Parathyroid adenoma (tissue), 2 donors: ENCODE measurements at regions not wholly inside any gene's neighbourhood (a gene's known extent, or its start where the extent isn't known, plus 50 kb on each side); places are given as distances from the start of the nearest gene placed in this dataset.
"Not testable (repeated sequence)": the region's sequence is repeated elsewhere in the genome, so short reads cannot be mapped to it uniquely, and the experiment has no call there.

ENCODE experiments used
- H2AFZ ChIP-seq: fragments of 300-600 bp; sonication (generic); one replicate; pipeline ENCODE4 v1.7.0; 2017; ENCODE audit warnings: antibody characterized with exemption, mild to moderate bottlenecking
- H3K27ac ChIP-seq: fragments of 300-600 bp; sonication (generic); one replicate; pipeline ENCODE4 v1.7.0; 2017
- H3K27me3 ChIP-seq: fragments of 300-600 bp; sonication (generic); one replicate; pipeline ENCODE4 v1.7.0; 2017; ENCODE audit warnings: low read length; ENCODE audit not compliant: control insufficient read depth, insufficient read depth
- H3K36me3 ChIP-seq: fragments of 300-600 bp; sonication (generic); one replicate; pipeline ENCODE4 v1.7.0; 2017; ENCODE audit warnings: low read length; ENCODE audit not compliant: control insufficient read depth, insufficient read depth
- H3K4me1 ChIP-seq: fragments of 300-600 bp; sonication (generic); one replicate; pipeline ENCODE4 v1.7.0; 2017; ENCODE audit warnings: control low read depth
- H3K4me2 ChIP-seq: fragments of 300-600 bp; sonication (generic); one replicate; pipeline ENCODE4 v1.7.0; 2017; ENCODE audit warnings: low read length
- H3K4me3 ChIP-seq: fragments of 300-600 bp; sonication (generic); one replicate; pipeline ENCODE4 v1.7.0; 2017; ENCODE audit warnings: low read depth, low read length
- H3K79me2 ChIP-seq: fragments of 300-600 bp; sonication (generic); one replicate; pipeline ENCODE4 v1.7.0; 2017; ENCODE audit warnings: control low read depth
- H3K9ac ChIP-seq: fragments of 300-600 bp; sonication (generic); one replicate; pipeline ENCODE4 v1.7.0; 2017; ENCODE audit warnings: mild to moderate bottlenecking
- H3K9me3 ChIP-seq: fragments of 300-600 bp; sonication (generic); one replicate; pipeline ENCODE4 v1.7.0; 2017; ENCODE audit warnings: low read length; ENCODE audit not compliant: control insufficient read depth
- TF ChIP-seq, protein P1 (sequence below): fragments of 300-600 bp; sonication (generic); IDR thresholded peaks from one replicate; pipeline ENCODE4 v1.7.0; 2017; ENCODE audit warnings: antibody characterized with exemption, mild to moderate bottlenecking
- donor health status: primary hyperparathyroidism.

DNA sequence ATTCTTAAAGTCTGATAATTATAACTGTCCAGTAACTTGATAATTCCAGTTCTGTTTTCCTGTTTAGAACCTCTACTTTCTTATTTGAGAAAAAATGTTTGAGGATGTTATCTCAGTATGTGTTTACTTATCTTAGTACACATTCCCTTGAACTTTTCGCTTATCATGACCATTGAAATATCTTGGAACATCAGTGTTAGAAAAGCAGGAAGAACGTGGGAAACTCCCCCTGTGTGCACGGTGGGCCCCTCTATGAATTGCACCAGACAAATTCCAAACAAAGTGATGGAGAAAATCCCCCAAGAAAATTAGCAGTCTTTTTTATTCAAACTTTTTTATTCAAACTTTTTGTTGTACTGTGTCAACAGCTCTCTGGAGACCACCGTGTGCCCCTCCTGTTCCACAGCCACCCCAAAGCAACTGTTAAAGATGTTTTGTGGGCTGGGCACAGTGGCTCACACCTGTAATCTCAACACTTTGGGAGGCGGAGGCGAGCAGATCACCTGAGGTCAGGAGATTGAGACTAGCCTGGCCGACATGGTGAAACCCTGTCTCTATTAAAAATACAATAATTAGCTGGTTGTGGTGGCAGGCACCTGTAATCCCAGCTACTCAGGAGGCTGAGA lies 78.3 kb upstream of the PEG3 start:
- H3K36me3 ChIP-seq: no peaks in the 10 kb centered on the region
- no peak overlapping the region for H3K4me2 ChIP-seq
- TF ChIP-seq, protein P1, sequence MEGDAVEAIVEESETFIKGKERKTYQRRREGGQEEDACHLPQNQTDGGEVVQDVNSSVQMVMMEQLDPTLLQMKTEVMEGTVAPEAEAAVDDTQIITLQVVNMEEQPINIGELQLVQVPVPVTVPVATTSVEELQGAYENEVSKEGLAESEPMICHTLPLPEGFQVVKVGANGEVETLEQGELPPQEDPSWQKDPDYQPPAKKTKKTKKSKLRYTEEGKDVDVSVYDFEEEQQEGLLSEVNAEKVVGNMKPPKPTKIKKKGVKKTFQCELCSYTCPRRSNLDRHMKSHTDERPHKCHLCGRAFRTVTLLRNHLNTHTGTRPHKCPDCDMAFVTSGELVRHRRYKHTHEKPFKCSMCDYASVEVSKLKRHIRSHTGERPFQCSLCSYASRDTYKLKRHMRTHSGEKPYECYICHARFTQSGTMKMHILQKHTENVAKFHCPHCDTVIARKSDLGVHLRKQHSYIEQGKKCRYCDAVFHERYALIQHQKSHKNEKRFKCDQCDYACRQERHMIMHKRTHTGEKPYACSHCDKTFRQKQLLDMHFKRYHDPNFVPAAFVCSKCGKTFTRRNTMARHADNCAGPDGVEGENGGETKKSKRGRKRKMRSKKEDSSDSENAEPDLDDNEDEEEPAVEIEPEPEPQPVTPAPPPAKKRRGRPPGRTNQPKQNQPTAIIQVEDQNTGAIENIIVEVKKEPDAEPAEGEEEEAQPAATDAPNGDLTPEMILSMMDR: no peak
- H3K79me2 ChIP-seq: no peaks in the 10 kb centered on the region
- H3K9ac ChIP-seq: no peak overlapping the region
- no peak overlapping the region for H2AFZ ChIP-seq
- no peak overlapping the region for H3K27ac ChIP-seq
- no peaks in the 10 kb centered on the region for H3K4me1 ChIP-seq
- no peaks in the 10 kb centered on the region for H3K9me3 ChIP-seq
- no peaks in the 10 kb centered on the region for H3K27me3 ChIP-seq
- no peak overlapping the region for H3K4me3 ChIP-seq

DNA sequence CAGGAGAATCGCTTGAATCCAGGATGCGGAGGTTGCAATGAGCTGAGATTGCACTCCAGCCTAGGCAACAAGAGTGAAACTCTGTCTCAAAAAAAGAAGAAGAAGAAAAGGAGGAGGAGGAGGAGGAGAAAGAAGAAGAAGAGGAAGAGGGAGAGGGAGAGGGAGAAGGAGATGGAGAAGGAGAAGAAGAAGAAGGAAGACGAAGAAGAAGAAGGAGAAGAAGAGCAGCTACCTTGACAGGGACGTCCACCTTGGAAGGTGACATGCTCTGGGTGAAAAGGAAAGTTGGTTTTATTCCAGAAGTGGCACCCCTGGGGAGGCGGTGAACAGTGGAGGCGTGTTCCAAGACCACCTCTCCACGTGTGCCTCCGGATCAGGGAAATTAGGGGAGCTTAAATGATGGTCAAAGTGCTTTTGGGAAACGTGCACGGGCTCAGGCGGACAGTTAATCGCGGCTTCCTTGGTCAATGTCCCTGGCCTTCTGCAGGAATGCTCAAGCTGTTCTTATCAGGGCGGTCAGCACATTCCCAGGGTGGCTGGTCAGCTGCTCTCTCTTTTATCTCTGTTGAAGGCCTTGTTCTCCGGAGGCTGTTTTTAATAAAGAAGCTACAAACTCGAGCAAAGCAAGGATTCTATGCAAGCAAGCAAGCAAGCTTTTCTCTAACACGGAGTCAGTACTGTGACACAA lies 78.9 kb upstream of the PEG3 start:
- Histone ChIP-seq H3K27me3 (no peaks in the 10 kb centered on the region), H3K27ac (no peak overlapping the region), H3K4me3 (no peak overlapping the region), H3K4me1 (no peaks in the 10 kb centered on the region), H3K4me2 (no peak overlapping the region), H3K9me3 (no peaks in the 10 kb centered on the region), H2AFZ (no peak overlapping the region), H3K36me3 (no peaks in the 10 kb centered on the region), H3K79me2 (no peaks in the 10 kb centered on the region), H3K9ac (no peak overlapping the region)
- TF ChIP-seq, protein P1: no peak

DNA sequence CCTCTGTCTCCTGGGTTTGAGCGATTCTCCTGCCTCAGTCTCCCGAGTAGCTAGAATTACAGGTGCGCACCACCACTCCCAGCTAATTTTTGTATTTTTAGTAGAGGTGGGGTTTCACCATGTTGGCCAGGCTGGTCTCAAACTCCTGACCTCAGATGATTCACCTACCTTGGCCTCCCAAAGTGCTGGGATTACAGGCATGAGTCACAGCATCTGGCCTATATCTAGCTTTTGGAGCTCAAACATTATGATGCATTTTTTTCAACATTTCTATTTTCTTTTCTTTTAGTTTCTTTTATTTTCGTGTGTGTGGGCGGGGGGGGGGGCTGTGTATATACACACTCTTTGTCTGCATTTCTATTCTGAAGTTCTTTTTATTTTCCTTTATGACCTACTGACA lies 85.6 kb upstream of the PEG3 start:
- H3K27me3 ChIP-seq: not testable (repeated sequence)

DNA sequence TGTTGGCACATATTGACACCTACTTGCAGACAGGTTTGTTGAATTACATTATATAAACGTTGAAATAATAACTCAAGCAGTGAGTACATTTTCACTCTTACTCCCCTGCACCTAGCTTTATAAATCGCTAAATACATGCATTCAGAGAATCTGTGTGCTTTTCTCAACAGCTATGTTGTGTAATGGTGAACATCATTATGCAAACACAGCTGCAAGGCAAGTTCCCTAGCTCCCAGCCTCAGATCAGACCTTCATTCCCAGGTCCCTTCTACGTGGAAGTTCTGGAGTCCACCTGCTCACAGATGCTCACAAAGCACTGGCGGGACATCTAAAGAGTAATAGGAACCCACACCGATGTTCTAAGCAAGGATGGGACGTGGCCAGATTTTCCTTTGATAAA lies 86.8 kb upstream of the PEG3 start:
- no peaks in the 10 kb centered on the region for H3K4me1 ChIP-seq
- TF ChIP-seq, protein P1: no peak
- H3K36me3 ChIP-seq: no peaks in the 10 kb centered on the region
- H3K27me3 ChIP-seq: no peaks in the 10 kb centered on the region
- no peak overlapping the region for H3K4me3 ChIP-seq
- no peaks in the 10 kb centered on the region for H3K9me3 ChIP-seq
- no peaks in the 10 kb centered on the region for H3K79me2 ChIP-seq
- no peak overlapping the region for H3K4me2 ChIP-seq
- no peak overlapping the region for H3K9ac ChIP-seq
- H3K27ac ChIP-seq: no peak overlapping the region
- H2AFZ ChIP-seq: no peak overlapping the region

More for the DNA sequence above, 85.6 kb upstream of the PEG3 start:
- H3K9ac ChIP-seq, H3K27ac ChIP-seq, H3K36me3 ChIP-seq, H3K79me2 ChIP-seq, H2AFZ ChIP-seq, H3K4me3 ChIP-seq, H3K4me2 ChIP-seq, H3K9me3 ChIP-seq, H3K4me1 ChIP-seq: not testable (repeated sequence)

DNA sequence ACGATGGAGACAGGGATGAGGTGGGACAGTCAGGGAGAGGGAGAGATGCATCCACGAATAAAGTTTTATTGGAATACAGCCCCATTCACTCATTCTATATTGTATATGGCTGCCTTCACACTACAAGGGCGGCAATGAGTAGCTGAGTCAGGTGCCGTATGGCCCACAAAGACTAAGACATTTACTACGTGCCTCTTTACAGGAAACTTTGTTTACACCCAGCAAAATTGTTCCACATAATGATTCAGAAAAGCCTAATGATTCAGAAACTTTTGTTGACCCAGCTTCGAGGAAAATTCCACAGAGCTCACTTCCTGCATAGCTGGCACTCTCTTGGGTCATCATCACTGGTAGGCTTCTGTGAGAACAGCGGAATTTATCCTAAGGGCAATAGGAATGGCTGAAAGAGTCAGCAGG lies 87.3 kb upstream of the PEG3 start:
- H3K4me2 ChIP-seq: no peak overlapping the region
- no peak overlapping the region for H3K27ac ChIP-seq
- no peak overlapping the region for H2AFZ ChIP-seq
- H3K79me2 ChIP-seq: no peaks in the 10 kb centered on the region
- no peaks in the 10 kb centered on the region for H3K4me1 ChIP-seq
- TF ChIP-seq, protein P1: no peak
- no peak overlapping the region for H3K9ac ChIP-seq
- H3K36me3 ChIP-seq: no peaks in the 10 kb centered on the region
- no peaks in the 10 kb centered on the region for H3K27me3 ChIP-seq
- H3K9me3 ChIP-seq: no peaks in the 10 kb centered on the region
- no peak overlapping the region for H3K4me3 ChIP-seq
